HEK293T (cell line): ENCODE measurements at regions not wholly inside any gene's neighbourhood (a gene's known extent, or its start where the extent isn't known, plus 50 kb on each side); places are given as distances from the start of the nearest gene placed in this dataset.

Experiments used
- BHLHE40 ChIP-seq: fragments of 450-650 bp; IDR thresholded peaks from 2 replicates; pipeline ENCODE4 v1.6.1; 2016; ENCODE audit warnings: mild to moderate bottlenecking, moderate library complexity, borderline replicate concordance
- FOXA1 ChIP-seq: fragments of 450-650 bp; IDR thresholded peaks from 2 replicates; pipeline ENCODE4 v1.6.1; 2016; ENCODE audit warnings: mild to moderate bottlenecking
- FOXK2 ChIP-seq: fragments of 450-650 bp; IDR thresholded peaks from 2 replicates; pipeline ENCODE4 v1.6.1; 2016; ENCODE audit warnings: mild to moderate bottlenecking
- HDGF ChIP-seq: fragments of 450-650 bp; IDR thresholded peaks from 2 replicates; pipeline ENCODE4 v1.6.1; 2017; ENCODE audit warnings: antibody characterized with exemption, borderline replicate concordance
- L3MBTL2 ChIP-seq: fragments of 450-650 bp; conservative IDR thresholded peaks from 2 replicates; pipeline ENCODE4 v1.6.1; 2016; ENCODE audit warnings: mild to moderate bottlenecking
- SP1 ChIP-seq: fragments of 450-650 bp; IDR thresholded peaks from 2 replicates; pipeline ENCODE4 v1.6.1; 2017
- SUZ12 ChIP-seq: fragments of 450-650 bp; IDR thresholded peaks from 2 replicates; pipeline ENCODE4 v1.6.1; 2016; ENCODE audit warnings: mild to moderate bottlenecking
- TARDBP ChIP-seq: fragments of 450-650 bp; IDR thresholded peaks from 2 replicates; pipeline ENCODE4 v1.6.1; 2016

- no peak for TF ChIP-seq SP1
- no peak for TF ChIP-seq BHLHE40
- no peak for TF ChIP-seq L3MBTL2
- TF ChIP-seq FOXA1: no peak
- no peak for TF ChIP-seq FOXK2
- TF ChIP-seq TARDBP: no peak
- TF ChIP-seq SUZ12: no peak
- no peak for TF ChIP-seq HDGF
Observed at GRCh38 chr7:82539969-82540368, 96.4 kb upstream of the CACNA2D1 start.
